MM.1S (cell line): ENCODE measurements at regions not wholly inside any gene's neighbourhood (a gene's known extent, or its start where the extent isn't known, plus 50 kb on each side); places are given as distances from the start of the nearest gene placed in this dataset.

Experiments used
- EZH2 ChIP-seq: fragments of 300-600 bp; sonication (generic); optimal IDR thresholded peaks from 2 replicates; pipeline ENCODE3; 2017; ENCODE audit warnings: low read depth, mild to moderate bottlenecking, antibody characterized with exemption, low read length, mixed read lengths
- EZH2phosphoT487 ChIP-seq: fragments of 300-600 bp; sonication (generic); IDR thresholded peaks from 2 replicates; pipeline ENCODE4 v1.6.1; 2018; ENCODE audit warnings: antibody characterized with exemption, low read length
- TF ChIP-seq, protein P1 (sequence below): fragments of 300-600 bp; sonication (generic); IDR thresholded peaks from 2 replicates; pipeline ENCODE4 v1.5.1; 2016; ENCODE audit warnings: antibody characterized with exemption, low read length, mixed read lengths

DNA sequence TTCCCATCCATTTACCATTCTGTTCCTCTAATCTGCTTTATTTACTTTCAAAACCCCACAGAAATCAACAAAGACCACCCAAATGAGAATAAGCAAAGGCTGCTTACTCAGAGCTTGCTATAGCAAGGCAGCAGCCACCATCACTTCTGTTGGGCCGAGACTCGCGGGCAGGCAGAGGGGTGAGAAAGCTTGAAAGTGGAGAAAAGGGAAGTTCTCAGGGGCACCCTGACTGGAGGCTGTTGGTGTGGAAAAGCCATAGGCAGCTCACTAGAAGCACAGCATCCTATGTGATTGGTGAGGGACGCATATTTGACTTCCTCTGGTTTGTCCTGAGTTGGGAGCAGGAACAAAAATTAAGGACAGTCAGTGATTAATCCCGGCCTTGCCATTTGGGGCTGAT, 269.7 kb upstream of the THSD7B start:
- TF ChIP-seq, protein P1, sequence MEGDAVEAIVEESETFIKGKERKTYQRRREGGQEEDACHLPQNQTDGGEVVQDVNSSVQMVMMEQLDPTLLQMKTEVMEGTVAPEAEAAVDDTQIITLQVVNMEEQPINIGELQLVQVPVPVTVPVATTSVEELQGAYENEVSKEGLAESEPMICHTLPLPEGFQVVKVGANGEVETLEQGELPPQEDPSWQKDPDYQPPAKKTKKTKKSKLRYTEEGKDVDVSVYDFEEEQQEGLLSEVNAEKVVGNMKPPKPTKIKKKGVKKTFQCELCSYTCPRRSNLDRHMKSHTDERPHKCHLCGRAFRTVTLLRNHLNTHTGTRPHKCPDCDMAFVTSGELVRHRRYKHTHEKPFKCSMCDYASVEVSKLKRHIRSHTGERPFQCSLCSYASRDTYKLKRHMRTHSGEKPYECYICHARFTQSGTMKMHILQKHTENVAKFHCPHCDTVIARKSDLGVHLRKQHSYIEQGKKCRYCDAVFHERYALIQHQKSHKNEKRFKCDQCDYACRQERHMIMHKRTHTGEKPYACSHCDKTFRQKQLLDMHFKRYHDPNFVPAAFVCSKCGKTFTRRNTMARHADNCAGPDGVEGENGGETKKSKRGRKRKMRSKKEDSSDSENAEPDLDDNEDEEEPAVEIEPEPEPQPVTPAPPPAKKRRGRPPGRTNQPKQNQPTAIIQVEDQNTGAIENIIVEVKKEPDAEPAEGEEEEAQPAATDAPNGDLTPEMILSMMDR, result no peak
- TF ChIP-seq EZH2phosphoT487 (no peak), EZH2 (no peak)
